ENCODE measurements at regions not wholly inside any gene's neighbourhood (a gene's known extent, or its start where the extent isn't known, plus 50 kb on each side); places are given as distances from the start of the nearest gene placed in this dataset.

DNA sequence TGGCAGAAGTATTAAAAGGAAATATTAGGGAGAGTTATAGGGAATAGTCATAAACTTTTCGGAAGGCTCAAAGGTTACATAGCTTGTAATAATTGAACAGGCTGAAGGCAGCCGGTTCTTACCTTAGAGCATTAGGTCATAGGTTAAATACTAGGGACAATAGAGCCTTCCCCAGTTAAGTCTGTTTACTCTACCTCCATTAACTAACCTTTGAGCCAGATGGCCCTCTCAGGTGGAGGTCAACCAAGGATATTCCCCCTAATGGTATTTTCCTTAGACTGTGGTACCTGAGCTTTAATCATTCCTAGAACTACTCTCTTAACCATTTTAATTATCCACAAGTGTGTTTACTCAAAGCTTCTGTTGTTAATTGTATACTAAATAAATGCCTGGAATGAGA, 920.9 kb upstream of the PABPC4L start:
- no peaks in the 10 kb centered on the region for H3K9me3 ChIP-seq
- in situ Hi-C loops (cut with MboI; ENCODE audit: low sequenced_read_pairs): no loop called here
- no peak for DNase-seq (ENCODE audit: low spot score in 2 of 2)
- H3K4me1 ChIP-seq: no peaks in the 10 kb centered on the region
- H3K36me3 ChIP-seq (replicated peaks): no peaks in the 10 kb centered on the region
- no peak overlapping the region for H3K4me3 ChIP-seq
- no peaks in the 10 kb centered on the region for H3K27me3 ChIP-seq (ENCODE audit: low read depth)

DNA sequence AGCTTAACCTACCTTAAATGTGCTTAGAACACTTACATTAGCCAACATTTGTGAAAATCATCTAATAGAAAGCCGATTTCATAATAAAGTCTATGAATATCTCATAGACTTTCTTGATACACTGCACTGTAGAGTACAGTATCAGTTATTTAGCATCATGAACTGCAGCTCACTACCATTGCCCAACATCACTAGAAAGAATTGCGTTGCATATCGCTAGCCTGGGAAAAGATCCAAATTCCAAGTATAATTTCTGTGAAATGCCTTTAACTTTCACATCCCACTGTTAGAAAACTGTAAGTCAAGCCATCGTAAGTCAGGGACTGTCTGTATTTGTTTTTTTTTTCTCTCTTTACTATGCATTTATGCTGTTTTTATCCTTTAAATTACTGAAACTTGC, 918.6 kb upstream of the PABPC4L start:
- H3K4me3 ChIP-seq: no peak overlapping the region
- in situ Hi-C loops (cut with MboI; ENCODE audit: low sequenced_read_pairs): no loop called here
- H3K4me1 ChIP-seq: no peaks in the 10 kb centered on the region
- H3K36me3 ChIP-seq (replicated peaks): no peaks in the 10 kb centered on the region
- no peaks in the 10 kb centered on the region for H3K9me3 ChIP-seq
- H3K27me3 ChIP-seq (ENCODE audit: low read depth): no peaks in the 10 kb centered on the region
- DNase-seq (ENCODE audit: low spot score in 2 of 2): no peak

DNA sequence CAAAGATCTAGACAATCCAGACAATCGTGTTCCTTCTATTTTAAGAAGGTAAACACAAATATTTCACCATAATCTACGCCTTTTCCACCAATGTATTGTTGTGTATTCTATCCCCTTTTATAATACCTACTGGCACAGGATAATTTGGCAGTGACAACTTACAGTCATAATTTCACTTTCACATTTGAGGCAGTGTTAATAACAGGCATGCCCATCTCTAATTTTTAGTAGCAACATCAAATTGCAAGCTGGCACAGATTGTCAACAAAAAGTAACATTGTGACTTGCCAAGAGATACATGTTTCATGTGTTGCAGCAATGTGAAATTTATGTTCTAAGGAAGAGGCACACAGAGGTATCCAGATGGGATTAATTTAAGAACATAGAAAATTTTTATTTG, 912.5 kb upstream of the PABPC4L start:
- in situ Hi-C loops (cut with MboI; ENCODE audit: low sequenced_read_pairs): no loop called here
- H3K36me3 ChIP-seq (replicated peaks): no peaks in the 10 kb centered on the region
- H3K9me3 ChIP-seq: no peaks in the 10 kb centered on the region
- H3K4me1 ChIP-seq: no peaks in the 10 kb centered on the region
- H3K4me3 ChIP-seq: no peak overlapping the region
- H3K27me3 ChIP-seq (ENCODE audit: low read depth): no peaks in the 10 kb centered on the region
- DNase-seq (ENCODE audit: low spot score in 2 of 2): no peak

DNA sequence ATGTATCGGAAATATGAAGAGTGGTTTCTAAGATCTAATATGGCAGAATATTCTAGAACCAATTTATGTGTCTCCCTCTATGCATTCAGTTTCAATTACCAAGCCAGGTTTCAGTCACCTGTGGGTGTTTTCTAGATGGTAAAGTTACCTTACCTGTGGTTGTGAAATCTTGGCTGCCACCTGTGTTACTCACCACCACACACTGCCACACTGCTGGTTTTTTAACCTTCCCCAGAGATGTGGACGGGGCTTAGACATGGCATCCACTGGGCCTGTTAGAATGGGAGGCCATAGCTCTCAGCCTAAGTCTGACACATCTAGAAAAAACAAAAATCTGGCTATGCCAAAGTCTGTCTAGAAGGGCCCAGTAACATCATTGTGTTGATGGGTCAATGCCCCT, 896.5 kb upstream of the PABPC4L start:
- Histone ChIP-seq H3K36me3 (replicated peaks) (no peaks in the 10 kb centered on the region), H3K9me3 (no peaks in the 10 kb centered on the region)

DNA sequence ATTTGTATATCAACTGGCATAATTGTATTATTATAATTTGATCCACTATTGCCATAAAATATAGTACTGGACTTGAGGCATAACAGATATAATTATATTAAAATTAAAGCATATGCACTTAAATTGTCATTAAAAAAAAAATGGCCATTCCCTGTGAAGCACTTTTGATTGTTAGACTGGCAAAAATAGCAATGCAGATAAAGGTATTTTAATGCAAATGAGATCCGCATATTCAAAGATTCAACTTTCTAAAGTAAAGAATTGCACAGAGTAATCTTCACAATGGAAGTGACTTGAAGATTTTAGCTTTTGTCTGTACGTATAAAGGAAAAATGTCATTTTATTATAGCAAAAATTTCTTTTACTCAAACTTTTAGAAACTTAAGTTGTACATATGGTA, 871.8 kb upstream of the PABPC4L start:
- peak in 1 of 2 experiments; percentile 83 for DNase-seq (ENCODE audit: low spot score in 2 of 2)
- in situ Hi-C loops (cut with MboI; ENCODE audit: low sequenced_read_pairs): no loop called here
- no peak overlapping the region for H3K4me3 ChIP-seq
- no peaks in the 10 kb centered on the region for H3K27me3 ChIP-seq (ENCODE audit: low read depth)
- peaks cover 4% of the 10 kb centered on the region; the same call in 1 of the 2 replicates for H3K9me3 ChIP-seq
- peaks cover 13% of the 10 kb centered on the region for H3K4me1 ChIP-seq
- H3K36me3 ChIP-seq (replicated peaks): no peaks in the 10 kb centered on the region

More for the DNA sequence above, 896.5 kb upstream of the PABPC4L start:
- Histone ChIP-seq H3K4me3 (no peak overlapping the region), H3K27me3 (ENCODE audit: low read depth) (no peaks in the 10 kb centered on the region), H3K4me1 (peaks cover 8% of the 10 kb centered on the region)
- DNase-seq (ENCODE audit: low spot score in 2 of 2): no peak
- in situ Hi-C loops (cut with MboI; ENCODE audit: low sequenced_read_pairs): no loop called here

DNA sequence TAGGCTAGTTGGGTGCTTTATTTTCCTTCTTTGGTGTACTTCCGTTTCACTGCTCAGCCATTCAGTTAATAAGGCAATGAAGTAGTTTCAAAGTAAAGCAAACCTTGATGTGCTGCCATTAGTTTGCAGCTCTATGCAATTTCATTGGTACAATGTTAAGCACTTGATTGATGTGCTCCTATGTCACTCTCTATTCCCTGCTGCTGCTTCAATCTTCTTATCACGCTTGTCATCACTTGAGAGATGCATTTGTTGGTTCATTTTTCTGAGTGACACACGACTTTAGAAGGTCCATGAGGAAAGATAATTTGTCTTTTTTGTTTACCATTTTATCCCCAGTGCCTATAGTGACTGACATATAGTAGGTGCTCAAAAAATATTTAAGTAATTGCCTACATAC, 871.0 kb upstream of the PABPC4L start:
- peaks cover 4% of the 10 kb centered on the region; the same call in 1 of the 2 replicates for H3K9me3 ChIP-seq
- in situ Hi-C loops (cut with MboI; ENCODE audit: low sequenced_read_pairs): no loop called here

DNA sequence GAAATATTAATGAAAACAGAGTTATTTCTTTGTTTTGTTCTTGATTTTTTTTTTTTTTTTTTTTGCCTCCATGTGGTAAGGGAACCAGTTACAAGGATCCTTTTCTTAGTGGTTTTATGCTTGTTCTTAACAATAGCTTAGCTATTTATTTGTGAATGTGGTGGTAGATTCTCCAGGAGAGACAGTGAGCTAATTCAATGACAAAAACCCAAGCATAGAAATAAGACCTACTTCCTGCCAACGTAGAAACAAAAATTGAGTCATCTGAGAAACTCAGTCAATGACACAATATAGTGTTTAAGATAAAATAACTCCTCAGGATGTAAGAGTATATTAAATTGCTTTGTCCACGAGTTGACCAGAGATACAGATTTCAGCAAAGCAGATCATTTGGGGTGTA, 863.8 kb upstream of the PABPC4L start:
- H3K9me3 ChIP-seq: no peaks in the 10 kb centered on the region
- H3K27me3 ChIP-seq (ENCODE audit: low read depth): no peaks in the 10 kb centered on the region
- in situ Hi-C loops (cut with MboI; ENCODE audit: low sequenced_read_pairs): no loop called here
- H3K4me3 ChIP-seq: no peak overlapping the region
- DNase-seq (ENCODE audit: low spot score in 2 of 2): no peak
- H3K36me3 ChIP-seq (replicated peaks): no peaks in the 10 kb centered on the region
- no peaks in the 10 kb centered on the region for H3K4me1 ChIP-seq

More for the DNA sequence above, 871.0 kb upstream of the PABPC4L start:
- peak in 1 of 2 experiments; percentile 9 for DNase-seq (ENCODE audit: low spot score in 2 of 2)
- Histone ChIP-seq H3K27me3 (ENCODE audit: low read depth) (no peaks in the 10 kb centered on the region), H3K36me3 (replicated peaks) (no peaks in the 10 kb centered on the region), H3K4me3 (no peak overlapping the region), H3K4me1 (peaks cover 13% of the 10 kb centered on the region)

DNA sequence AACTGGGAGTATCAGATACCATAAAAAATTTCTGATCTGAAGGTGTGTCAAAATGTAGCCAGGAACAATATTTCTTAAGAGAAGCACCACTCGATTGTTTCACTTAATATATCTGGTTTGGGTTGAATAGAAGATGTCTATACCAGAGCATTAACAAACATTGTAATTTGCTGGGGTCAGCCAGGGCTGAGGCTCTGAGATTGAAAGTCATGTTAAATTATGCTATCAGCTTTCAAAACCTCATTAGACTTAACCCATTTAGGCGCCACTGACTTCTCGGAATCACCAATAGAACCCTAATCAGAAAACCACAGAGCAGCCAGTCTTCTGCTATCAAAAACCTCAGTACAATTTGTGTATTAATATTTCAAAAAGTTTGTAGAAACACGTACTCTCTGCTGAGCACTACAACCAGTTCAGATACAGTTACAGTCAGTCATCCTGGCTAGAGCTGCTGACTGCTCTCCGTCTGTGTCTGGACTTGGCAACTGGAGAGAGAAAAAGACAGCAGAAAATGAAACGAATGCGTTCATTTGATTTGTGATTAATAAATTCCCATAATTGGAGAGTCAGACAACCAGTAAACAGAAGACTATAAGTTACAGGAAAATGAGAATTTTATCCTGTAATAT, 848.6 kb upstream of the PABPC4L start:
- H3K27me3 ChIP-seq (ENCODE audit: low read depth): no peaks in the 10 kb centered on the region
- no peaks in the 10 kb centered on the region for H3K9me3 ChIP-seq
- in situ Hi-C loops (cut with MboI; ENCODE audit: low sequenced_read_pairs): no loop called here
- H3K4me1 ChIP-seq: peaks cover under 1% of the 10 kb centered on the region
- no peaks in the 10 kb centered on the region for H3K36me3 ChIP-seq (replicated peaks)
- DNase-seq (ENCODE audit: low spot score in 2 of 2): no peak
- no peak overlapping the region for H3K4me3 ChIP-seq

DNA sequence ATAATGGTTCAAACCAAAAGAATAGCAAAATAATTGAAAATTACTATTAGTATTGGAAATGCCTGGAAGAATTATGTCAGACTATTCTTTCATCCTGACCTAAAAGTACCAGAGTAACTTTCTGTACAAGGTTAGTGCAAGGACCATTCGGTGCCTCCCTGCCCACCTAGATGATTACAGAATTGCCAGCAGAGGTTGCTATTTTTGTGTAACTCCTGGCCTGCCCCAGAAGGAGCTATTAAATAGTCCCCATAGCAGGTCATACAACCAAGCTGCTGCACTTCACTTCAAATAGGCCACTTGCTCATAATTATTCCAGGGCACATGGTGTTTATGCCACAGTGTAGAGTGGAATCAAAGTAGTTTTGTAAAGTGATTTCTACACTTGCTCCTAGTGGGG, 831.1 kb upstream of the PABPC4L start:
- in situ Hi-C loops (cut with MboI; ENCODE audit: low sequenced_read_pairs): no loop called here
- Histone ChIP-seq H3K27me3 (ENCODE audit: low read depth) (no peaks in the 10 kb centered on the region), H3K9me3 (no peaks in the 10 kb centered on the region), H3K4me3 (no peak overlapping the region), H3K4me1 (no peaks in the 10 kb centered on the region), H3K36me3 (replicated peaks) (no peaks in the 10 kb centered on the region)
- no peak for DNase-seq (ENCODE audit: low spot score in 2 of 2)

DNA sequence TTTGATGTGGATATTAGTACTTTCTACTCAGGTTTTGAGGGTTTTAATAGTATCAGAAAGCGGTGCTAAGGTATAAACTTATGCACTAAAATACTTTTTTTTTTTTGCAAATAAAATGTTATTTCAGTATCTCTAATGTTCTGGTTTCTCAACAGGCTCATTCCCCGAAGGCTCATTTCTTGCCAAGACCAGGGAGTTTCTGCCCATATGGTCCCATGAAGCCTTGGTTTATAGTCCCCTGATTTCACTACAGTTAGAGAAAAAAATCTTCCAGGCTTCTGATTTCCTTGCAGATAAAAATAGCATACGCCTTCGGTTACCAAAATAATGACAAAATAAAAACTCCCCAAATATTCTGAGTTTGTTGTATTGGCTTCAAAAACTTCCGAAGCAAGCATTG, 814.2 kb upstream of the PABPC4L start:
- H3K4me1 ChIP-seq: peaks cover 3% of the 10 kb centered on the region; the same call in 1 of the 2 replicates
- in situ Hi-C loops (cut with MboI; ENCODE audit: low sequenced_read_pairs): no loop called here
- H3K36me3 ChIP-seq (replicated peaks): no peaks in the 10 kb centered on the region
- no peaks in the 10 kb centered on the region for H3K27me3 ChIP-seq (ENCODE audit: low read depth)
- no peak for DNase-seq (ENCODE audit: low spot score in 2 of 2)
- no peak overlapping the region for H3K4me3 ChIP-seq
- no peaks in the 10 kb centered on the region for H3K9me3 ChIP-seq

DNA sequence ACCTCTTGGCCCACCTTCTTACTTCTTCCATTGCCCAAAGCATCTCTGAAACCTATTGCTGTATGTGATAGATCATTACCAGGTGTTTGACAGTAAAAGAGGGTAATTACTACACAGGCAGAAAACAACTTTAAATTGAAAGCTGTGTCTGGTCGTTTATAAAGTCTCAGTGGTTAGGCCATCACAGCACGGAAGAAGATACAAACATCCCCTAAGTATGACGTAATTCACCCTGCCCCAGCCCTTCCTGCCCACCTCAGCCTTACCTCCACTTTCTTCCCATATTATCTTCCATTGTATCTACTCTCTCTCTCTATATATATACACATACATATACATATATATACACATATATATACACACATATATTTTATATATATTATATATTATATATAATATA, 805.8 kb upstream of the PABPC4L start:
- no peak for DNase-seq (ENCODE audit: low spot score in 2 of 2)
- Histone ChIP-seq H3K36me3 (replicated peaks) (no peaks in the 10 kb centered on the region), H3K4me1 (no peaks in the 10 kb centered on the region), H3K27me3 (ENCODE audit: low read depth) (no peaks in the 10 kb centered on the region), H3K4me3 (no peak overlapping the region), H3K9me3 (no peaks in the 10 kb centered on the region)
- in situ Hi-C loops (cut with MboI; ENCODE audit: low sequenced_read_pairs): no loop called here

DNA sequence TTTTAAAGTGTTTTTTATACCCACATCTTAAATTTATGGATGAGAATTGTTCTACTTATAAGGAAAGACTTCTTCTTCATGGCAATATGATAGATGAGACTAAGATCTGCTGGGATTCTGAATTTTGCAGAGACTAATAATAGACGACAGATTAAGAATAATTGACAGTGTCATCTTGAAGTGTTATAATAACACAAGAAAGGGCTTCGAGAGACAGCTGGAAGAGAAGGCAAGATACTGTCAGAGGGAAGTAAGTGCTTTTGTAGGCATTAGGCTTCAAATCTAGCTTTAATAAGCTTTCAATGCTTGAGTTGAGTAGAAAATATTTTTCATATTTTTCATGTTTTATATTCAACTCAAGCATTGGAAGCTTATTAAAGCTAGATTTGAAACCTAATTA, 797.6 kb upstream of the PABPC4L start:
- DNase-seq (ENCODE audit: low spot score in 2 of 2): no peak
- in situ Hi-C loops (cut with MboI; ENCODE audit: low sequenced_read_pairs): no loop called here

DNA sequence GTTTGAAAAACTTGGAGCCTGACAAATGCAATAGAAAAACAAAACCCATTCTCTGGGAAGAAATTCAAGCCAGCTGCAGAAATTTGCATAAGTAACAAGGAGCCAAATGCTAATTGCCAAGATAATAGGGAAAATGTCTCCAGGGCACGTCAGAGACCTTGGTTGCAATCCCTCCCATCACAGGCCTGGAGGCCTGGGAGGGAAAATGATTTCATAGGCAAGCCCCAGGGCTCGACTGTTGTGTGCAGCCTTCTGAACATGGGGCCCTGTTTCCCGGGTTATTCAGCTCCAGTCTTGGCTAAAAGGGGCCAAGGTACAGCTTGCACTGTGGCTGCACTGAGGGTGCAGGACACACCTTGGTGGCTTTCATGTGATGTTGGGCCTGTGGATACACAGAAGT, 760.4 kb upstream of the PABPC4L start:
- Histone ChIP-seq H3K4me1 (no peaks in the 10 kb centered on the region), H3K4me3 (no peak overlapping the region), H3K9me3 (no peaks in the 10 kb centered on the region), H3K36me3 (replicated peaks) (no peaks in the 10 kb centered on the region), H3K27me3 (ENCODE audit: low read depth) (no peaks in the 10 kb centered on the region)
- DNase-seq (ENCODE audit: low spot score in 2 of 2): no peak
- in situ Hi-C loops (cut with MboI; ENCODE audit: low sequenced_read_pairs): no loop called here

More for the DNA sequence above, 797.6 kb upstream of the PABPC4L start:
- Histone ChIP-seq H3K27me3 (ENCODE audit: low read depth) (no peaks in the 10 kb centered on the region), H3K4me3 (no peak overlapping the region), H3K9me3 (no peaks in the 10 kb centered on the region), H3K36me3 (replicated peaks) (no peaks in the 10 kb centered on the region), H3K4me1 (peaks cover 3% of the 10 kb centered on the region)

DNA sequence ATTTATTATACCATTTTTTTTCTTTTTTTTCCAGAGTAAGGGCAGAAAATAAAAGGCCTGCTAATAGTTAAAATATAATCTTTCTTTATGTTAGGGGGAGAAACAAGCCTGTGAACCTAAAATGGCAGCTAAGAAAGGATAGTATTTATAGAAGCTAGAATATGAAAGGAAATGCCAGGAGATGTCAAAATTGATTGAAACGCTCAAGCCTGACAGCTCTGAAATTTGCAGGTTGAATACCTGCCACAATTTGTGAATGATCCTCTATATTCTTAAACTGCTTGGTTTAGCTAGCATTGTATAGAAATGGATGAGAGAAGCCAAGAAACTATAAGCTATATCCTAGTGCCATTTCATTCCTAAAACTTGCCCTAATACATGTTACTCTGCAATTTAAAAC, 757.3 kb upstream of the PABPC4L start:
- DNase-seq (ENCODE audit: low spot score in 2 of 2): no peak
- no peak overlapping the region for H3K4me3 ChIP-seq
- H3K9me3 ChIP-seq: peaks cover 3% of the 10 kb centered on the region; the same call in 1 of the 2 replicates
- no peaks in the 10 kb centered on the region for H3K4me1 ChIP-seq
- no peaks in the 10 kb centered on the region for H3K36me3 ChIP-seq (replicated peaks)
- H3K27me3 ChIP-seq (ENCODE audit: low read depth): no peaks in the 10 kb centered on the region
- in situ Hi-C loops (cut with MboI; ENCODE audit: low sequenced_read_pairs): no loop called here

DNA sequence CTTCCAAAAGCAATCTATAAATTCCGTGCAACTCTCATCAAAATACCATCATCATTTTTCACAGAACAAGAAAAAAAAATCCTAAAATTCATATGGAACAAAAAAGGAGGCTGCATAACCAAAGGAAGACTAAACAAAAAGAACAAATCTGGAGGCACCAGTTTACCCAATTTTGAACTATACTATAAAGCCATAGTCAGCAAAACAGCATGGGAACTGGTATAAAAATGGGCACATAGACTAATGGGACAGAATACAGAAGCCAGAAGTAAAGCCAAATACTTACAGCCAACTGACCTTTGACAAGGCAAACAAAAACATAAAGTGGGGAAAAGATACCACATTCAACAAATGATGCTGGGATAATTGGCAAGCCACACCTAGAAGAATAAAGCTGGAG, 753.5 kb upstream of the PABPC4L start:
- H3K4me1 ChIP-seq: no peaks in the 10 kb centered on the region
- peaks cover 3% of the 10 kb centered on the region; the same call in 1 of the 2 replicates for H3K9me3 ChIP-seq
- no peak for DNase-seq (ENCODE audit: low spot score in 2 of 2)
- no peak overlapping the region for H3K4me3 ChIP-seq
- in situ Hi-C loops (cut with MboI; ENCODE audit: low sequenced_read_pairs): no loop called here
- no peaks in the 10 kb centered on the region for H3K36me3 ChIP-seq (replicated peaks)
- no peaks in the 10 kb centered on the region for H3K27me3 ChIP-seq (ENCODE audit: low read depth)

Data from HAP-1 (cell line).